Ascending aorta (tissue), 2 donors: ENCODE measurements at regions not wholly inside any gene's neighbourhood (a gene's known extent, or its start where the extent isn't known, plus 50 kb on each side); places are given as distances from the start of the nearest gene placed in this dataset.

Experiments used
- DNase-seq, 2 donors: peaks; one replicate each; pipeline ENCODE4 v3.0.0-alpha.2; 2019; ENCODE audit warnings: low spot score in 2 of 2
- H3K27ac ChIP-seq, 2 donors: fragments of 200-600 bp; sonication (generic); one replicate each; pipeline ENCODE4 v1.5.1; 2016 to 2017; ENCODE audit warnings: mild to moderate bottlenecking in 1 of 2
- H3K27me3 ChIP-seq: fragments of 200-600 bp; sonication (generic); one replicate; pipeline ENCODE4 v1.5.1; 2017
- H3K36me3 ChIP-seq, 2 donors: fragments of 200-600 bp; sonication (generic); one replicate each; pipeline ENCODE4 v1.5.1; 2016
- H3K4me1 ChIP-seq, 2 donors: fragments of 200-600 bp; sonication (generic); one replicate each; pipeline ENCODE4 v1.5.1; 2016 to 2017; ENCODE audit warnings: mild to moderate bottlenecking in 1 of 2
- H3K4me3 ChIP-seq, 2 donors: fragments of 200-600 bp; sonication (generic); one replicate each; pipeline ENCODE4 v1.5.1; 2016 to 2017; ENCODE audit warnings: mild to moderate bottlenecking in 1 of 2
- H3K9me3 ChIP-seq, 2 donors: fragments of 200-600 bp; sonication (generic); one replicate each; pipeline ENCODE4 v1.5.1; 2016
- intact Hi-C: fragments of 100-400 bp; cut with DNase I; formaldehyde crosslinking; loops from one replicate; pipeline ENCODE4 v1.15.1; 2023
- TF ChIP-seq, protein P1 (sequence below), 3 experiments: fragments of 200-600 bp in 2 of 3; fragments of 450-650 bp in 1 of 3; sonication (generic) in 2 of 3; IDR thresholded peaks; one replicate each; pipeline ENCODE4 v1.5.1; 2016 to 2019; ENCODE audit warnings: antibody characterized with exemption in 3 of 3, mild to moderate bottlenecking in 1 of 3, moderate library complexity in 1 of 3

DNA sequence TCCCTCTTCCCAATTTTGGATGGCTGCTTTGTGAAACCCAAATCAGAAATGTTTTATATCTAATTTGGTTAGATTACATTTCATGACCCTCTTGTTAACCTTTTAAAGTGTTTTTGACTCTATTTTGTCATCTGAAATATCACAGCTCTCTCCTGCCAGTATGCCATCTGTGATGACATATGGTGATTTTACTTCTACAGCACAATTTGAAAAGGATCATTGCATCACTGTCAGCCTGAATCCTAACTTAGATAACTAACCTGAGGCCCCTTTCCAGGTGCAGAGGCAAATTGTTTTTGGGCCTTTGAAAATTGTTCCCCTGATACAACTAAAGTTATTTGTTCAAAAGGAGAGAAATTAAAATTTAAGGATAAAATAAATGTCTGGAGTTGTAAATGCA lies 1023.4 kb upstream of the LRRTM1 start:
- H3K36me3 ChIP-seq = no peaks in the 10 kb centered on the region
- no peak for DNase-seq
- no peak overlapping the region for H3K4me3 ChIP-seq
- no peaks in the 10 kb centered on the region for H3K4me1 ChIP-seq
- TF ChIP-seq, protein P1, sequence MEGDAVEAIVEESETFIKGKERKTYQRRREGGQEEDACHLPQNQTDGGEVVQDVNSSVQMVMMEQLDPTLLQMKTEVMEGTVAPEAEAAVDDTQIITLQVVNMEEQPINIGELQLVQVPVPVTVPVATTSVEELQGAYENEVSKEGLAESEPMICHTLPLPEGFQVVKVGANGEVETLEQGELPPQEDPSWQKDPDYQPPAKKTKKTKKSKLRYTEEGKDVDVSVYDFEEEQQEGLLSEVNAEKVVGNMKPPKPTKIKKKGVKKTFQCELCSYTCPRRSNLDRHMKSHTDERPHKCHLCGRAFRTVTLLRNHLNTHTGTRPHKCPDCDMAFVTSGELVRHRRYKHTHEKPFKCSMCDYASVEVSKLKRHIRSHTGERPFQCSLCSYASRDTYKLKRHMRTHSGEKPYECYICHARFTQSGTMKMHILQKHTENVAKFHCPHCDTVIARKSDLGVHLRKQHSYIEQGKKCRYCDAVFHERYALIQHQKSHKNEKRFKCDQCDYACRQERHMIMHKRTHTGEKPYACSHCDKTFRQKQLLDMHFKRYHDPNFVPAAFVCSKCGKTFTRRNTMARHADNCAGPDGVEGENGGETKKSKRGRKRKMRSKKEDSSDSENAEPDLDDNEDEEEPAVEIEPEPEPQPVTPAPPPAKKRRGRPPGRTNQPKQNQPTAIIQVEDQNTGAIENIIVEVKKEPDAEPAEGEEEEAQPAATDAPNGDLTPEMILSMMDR (IDR thresholded peaks at IDR 0.05) = no peak
- H3K27me3 ChIP-seq = no peaks in the 10 kb centered on the region
- intact Hi-C loops = no loop called here
- peaks cover 0 to 9% of the 10 kb centered on the region in 2 donors for H3K9me3 ChIP-seq
- H3K27ac ChIP-seq = no peak overlapping the region

DNA sequence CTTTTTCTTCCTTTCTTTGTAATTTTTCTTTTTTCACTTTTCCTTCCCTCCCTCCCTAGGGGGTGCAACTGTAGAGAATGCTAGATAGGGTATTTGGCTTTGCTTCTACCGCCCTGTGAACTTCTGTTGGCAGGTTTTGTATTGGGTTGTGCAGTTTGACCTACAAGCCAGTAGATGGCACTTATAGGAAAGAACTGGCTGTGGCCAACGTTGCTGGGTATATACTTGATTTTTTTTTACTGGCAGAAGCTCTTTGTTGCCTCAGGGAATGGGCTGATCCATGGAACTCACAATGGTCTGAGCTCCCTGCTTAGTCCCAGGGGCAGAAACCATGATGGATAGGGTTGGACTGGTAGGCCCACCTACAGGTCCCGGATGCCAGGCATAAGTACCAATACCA lies 1019.5 kb upstream of the LRRTM1 start:
- H3K4me1 ChIP-seq = no peaks in the 10 kb centered on the region
- H3K27ac ChIP-seq = no peak overlapping the region
- TF ChIP-seq, protein P1 (IDR thresholded peaks at IDR 0.05) = no peak
- no peaks in the 10 kb centered on the region for H3K36me3 ChIP-seq
- H3K27me3 ChIP-seq = no peaks in the 10 kb centered on the region
- H3K4me3 ChIP-seq = no peak overlapping the region
- peaks cover 0 to 10% of the 10 kb centered on the region in 2 donors for H3K9me3 ChIP-seq
- DNase-seq = no peak
- intact Hi-C loops = no loop called here

DNA sequence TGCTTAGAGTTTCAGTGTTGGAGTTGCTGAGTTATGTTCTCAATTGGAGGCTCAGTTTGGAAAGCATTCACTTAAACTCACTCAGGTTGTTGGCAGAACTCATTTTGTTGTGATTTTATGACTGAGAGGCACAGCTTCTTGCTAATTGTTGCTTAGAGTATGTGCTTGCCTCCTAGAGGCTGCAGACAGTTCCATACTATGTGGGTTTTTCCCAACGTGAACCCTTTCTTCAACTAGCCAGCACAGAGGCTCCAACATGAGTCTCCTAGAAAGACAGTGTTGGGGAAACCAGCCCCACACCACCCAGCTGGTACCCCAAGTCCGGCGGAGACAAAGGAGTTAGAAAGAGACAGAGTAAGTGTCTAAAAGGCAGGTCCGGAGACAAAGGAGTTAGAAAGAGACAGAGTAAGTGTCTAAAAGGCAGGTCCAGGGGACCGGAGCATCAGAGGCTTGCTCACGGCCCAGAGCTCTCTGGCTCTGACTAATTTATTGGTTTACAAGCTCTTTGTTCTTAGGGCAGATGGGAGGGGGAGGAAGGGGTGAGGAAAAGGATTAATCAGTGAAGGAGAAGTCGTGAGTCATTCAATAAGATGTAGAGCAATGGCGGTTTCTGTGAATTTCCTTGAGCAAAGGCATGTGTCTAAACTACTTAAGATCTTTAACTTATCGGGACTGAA lies 999.7 kb upstream of the LRRTM1 start:
- H3K9me3 ChIP-seq = no peaks in the 10 kb centered on the region
- H3K27ac ChIP-seq = no peak overlapping the region
- no peaks in the 10 kb centered on the region for H3K36me3 ChIP-seq
- no peaks in the 10 kb centered on the region for H3K27me3 ChIP-seq
- intact Hi-C loops = no loop called here
- TF ChIP-seq, protein P1 (IDR thresholded peaks at IDR 0.05) = no peak
- H3K4me3 ChIP-seq = no peak overlapping the region
- H3K4me1 ChIP-seq = no peaks in the 10 kb centered on the region
- no peak for DNase-seq

DNA sequence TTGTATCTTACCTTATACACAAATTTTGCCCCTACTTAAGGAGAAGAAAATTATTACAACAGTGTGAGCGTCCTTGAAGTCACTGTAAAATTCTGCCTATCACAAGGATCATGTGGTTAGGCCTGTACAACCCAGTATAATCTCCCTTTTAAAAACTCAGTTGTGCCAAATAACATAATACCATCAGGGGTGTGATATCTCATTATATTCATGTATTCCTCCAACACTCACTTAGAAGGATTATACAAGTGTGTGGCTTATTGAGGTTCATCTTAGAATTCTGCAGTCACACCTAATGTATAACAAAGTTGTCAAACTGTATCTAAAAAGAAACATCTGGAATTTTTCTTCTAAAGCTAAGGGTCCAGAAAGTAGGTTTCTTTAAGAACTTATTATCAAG lies 998.8 kb upstream of the LRRTM1 start:
- TF ChIP-seq, protein P1 (IDR thresholded peaks at IDR 0.05) = no peak
- DNase-seq = no peak
- no peaks in the 10 kb centered on the region for H3K27me3 ChIP-seq
- H3K4me3 ChIP-seq = no peak overlapping the region
- H3K4me1 ChIP-seq = no peaks in the 10 kb centered on the region
- no peak overlapping the region for H3K27ac ChIP-seq
- no peaks in the 10 kb centered on the region for H3K36me3 ChIP-seq
- H3K9me3 ChIP-seq = no peaks in the 10 kb centered on the region
- intact Hi-C loops = no loop called here

DNA sequence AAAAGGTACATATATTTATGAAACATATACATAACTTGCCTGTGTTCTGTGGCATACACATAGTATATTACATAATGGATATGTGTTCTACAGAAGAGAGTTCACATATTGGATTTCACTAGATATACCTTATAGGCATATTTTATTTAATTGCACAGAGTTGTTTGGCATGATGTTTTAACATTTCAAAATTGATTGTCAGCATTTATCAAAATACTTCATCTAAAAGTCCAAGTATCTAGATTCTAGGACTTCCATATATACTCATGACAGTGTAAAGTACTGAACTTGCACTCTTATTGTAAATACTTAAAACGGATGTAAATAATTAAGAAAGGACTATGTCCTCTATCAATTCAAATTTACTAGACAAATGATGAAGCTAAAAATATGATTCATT lies 995.3 kb upstream of the LRRTM1 start:
- Histone ChIP-seq H3K27me3 (no peaks in the 10 kb centered on the region), H3K36me3 (no peaks in the 10 kb centered on the region), H3K4me1 (no peaks in the 10 kb centered on the region), H3K4me3 (no peak overlapping the region), H3K9me3 (no peaks in the 10 kb centered on the region), H3K27ac (no peak overlapping the region)
- intact Hi-C loops = no loop called here
- DNase-seq = no peak
- TF ChIP-seq, protein P1 (IDR thresholded peaks at IDR 0.05) = no peak

DNA sequence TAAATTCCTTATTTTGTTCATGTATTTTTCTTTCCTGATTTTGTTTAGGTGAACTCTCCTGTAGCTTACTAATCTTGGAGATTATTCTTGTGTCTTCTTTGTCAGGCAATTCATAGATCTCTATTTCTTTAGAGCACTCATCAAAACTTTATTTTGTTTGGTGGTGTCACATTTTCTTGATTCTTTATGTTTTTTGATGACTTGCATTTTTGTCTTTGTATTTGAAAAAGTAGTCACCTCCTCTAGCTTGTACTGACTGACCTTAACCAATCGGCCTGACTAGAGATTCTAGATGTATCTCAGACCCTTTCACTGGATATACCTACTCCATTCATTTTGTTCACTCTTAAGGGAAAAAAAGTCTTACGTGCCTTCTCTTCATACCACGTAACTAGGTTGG lies 986.3 kb upstream of the LRRTM1 start:
- no peaks in the 10 kb centered on the region for H3K27me3 ChIP-seq
- H3K9me3 ChIP-seq = peaks cover 0 to 6% of the 10 kb centered on the region in 2 donors
- no peak overlapping the region for H3K27ac ChIP-seq
- TF ChIP-seq, protein P1 (IDR thresholded peaks at IDR 0.05) = no peak
- intact Hi-C loops = no loop called here
- H3K4me3 ChIP-seq = no peak overlapping the region
- no peak for DNase-seq
- no peaks in the 10 kb centered on the region for H3K4me1 ChIP-seq
- no peaks in the 10 kb centered on the region for H3K36me3 ChIP-seq
